Psoas muscle (tissue), 7 donors: ENCODE measurements at regions not wholly inside any gene's neighbourhood (a gene's known extent, or its start where the extent isn't known, plus 50 kb on each side); places are given as distances from the start of the nearest gene placed in this dataset.

Experiments used
- ATAC-seq, 4 donors: fragments of 200-7000 bp; cut with Tn5 transposase; one replicate each; pipeline ENCODE4 v1.9.1; 2020; ENCODE audit warnings: moderate library complexity in 3 of 4, mild to moderate bottlenecking in 2 of 4
- DNase-seq, 2 donors: peaks; one replicate each; pipeline ENCODE4 v3.0.0-alpha.2; 2020
- H3K27ac ChIP-seq: fragments of 200-600 bp; one replicate; pipeline ENCODE4 v1.8.0; 2022
- H3K27me3 ChIP-seq, 3 donors: fragments of 200-600 bp in 1 of 3; one replicate each; pipeline versions ENCODE4 v1.6.1 to v1.8.0; 2013 to 2022; ENCODE audit warnings: low read length in 2 of 3, mild to moderate bottlenecking in 2 of 3, moderate library complexity in 1 of 3; ENCODE audit not compliant: insufficient read depth in 3 of 3
- H3K36me3 ChIP-seq, 2 donors: fragments of 200-600 bp in 1 of 2; one replicate each; pipeline versions ENCODE4 v1.6.1 to v1.8.0; 2013 to 2022; ENCODE audit warnings: low read depth in 1 of 2, mild to moderate bottlenecking in 1 of 2, moderate library complexity in 1 of 2; ENCODE audit not compliant: insufficient read depth in 1 of 2
- H3K4me1 ChIP-seq: fragments of 200-600 bp; one replicate; pipeline ENCODE4 v1.8.0; 2022
- H3K4me3 ChIP-seq: fragments of 200-600 bp; one replicate; pipeline ENCODE4 v1.8.0; 2022; ENCODE audit warnings: mild to moderate bottlenecking
- H3K9me3 ChIP-seq: fragments of 200-600 bp; one replicate; pipeline ENCODE4 v1.8.0; 2022
- CTCF ChIP-seq: fragments of 200-600 bp; IDR thresholded peaks from one replicate; pipeline ENCODE4 v1.8.0; 2022; ENCODE audit warnings: antibody characterized with exemption
- WGBS, 3 donors: extraction: QIAGEN DNeasy Blood & Tissue Kit; methylation state at CpG; one replicate each; pipeline versions ENCODE4 v1.1.6 to v1.1.7; 2013; 5-methylcytosine and 5-hydroxymethylcytosine counted together
- intact Hi-C, 2 donors: fragments of 100-400 bp; cut with DNase I; formaldehyde crosslinking; loops; one replicate each; pipeline versions ENCODE4 v1.11.0 to v1.14.2; 2022
- donor health status: healthy with polysubstance abuse.
- donor health status: DM: no; HTN: no; CAD: no; lungs with moderate emphysema.
- donor health status: Bipolar disorder and iron deficiency.
- donor health status: healthy.
- donor health status: DM: yes; HTN: yes; CAD: no.
- donor health status: DM: no; HTN: no; CAD: no.
- donor health status: DM: yes; HTN: yes; CAD: no.

DNA sequence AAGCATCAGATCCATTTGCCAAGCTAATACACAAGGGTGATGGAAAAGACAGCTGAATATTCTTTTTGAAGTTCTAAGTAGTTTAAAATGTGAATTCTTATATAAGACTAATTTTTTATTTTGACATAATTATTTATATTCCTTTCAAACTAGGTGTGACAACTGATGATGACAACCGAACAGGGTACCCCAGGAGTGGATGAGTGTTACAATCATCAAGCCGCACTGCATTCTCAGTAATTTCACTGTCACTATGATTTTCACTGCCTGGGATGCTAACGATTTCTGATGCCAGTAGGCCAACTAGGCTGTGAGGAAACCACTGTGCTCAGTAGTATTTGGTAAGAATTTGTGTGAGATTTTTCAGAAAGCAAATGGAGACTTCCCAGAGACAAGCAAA is 317.5 kb downstream of the ARAP2 start:
- 65 to 86% (median 81%) methylated on average over 3 of the region's 3 CpGs for WGBS, 3 donors
- Histone ChIP-seq H3K36me3 (no peaks in the 10 kb centered on the region), H3K4me3 (no peak overlapping the region), H3K9me3 (no peaks in the 10 kb centered on the region), H3K27ac (no peak overlapping the region), H3K27me3 (no peaks in the 10 kb centered on the region), H3K4me1 (no peaks in the 10 kb centered on the region)
- ATAC-seq, result no peak
- TF ChIP-seq CTCF, result no peak
- DNase-seq, result no peak
- intact Hi-C loops, result no loop called here

- no peak for TF ChIP-seq CTCF
- WGBS, 3 donors, result 22 to 34% (median 24%) methylated on average over 3 of the region's 3 CpGs
- no peaks in the 10 kb centered on the region for H3K4me1 ChIP-seq
- no peaks in the 10 kb centered on the region for H3K27me3 ChIP-seq
- no peaks in the 10 kb centered on the region for H3K36me3 ChIP-seq
- no peak for ATAC-seq
- H3K27ac ChIP-seq, result no peak overlapping the region
- intact Hi-C loops, result no loop called here
- no peak overlapping the region for H3K4me3 ChIP-seq
- DNase-seq, result no peak
- H3K9me3 ChIP-seq, result no peaks in the 10 kb centered on the region
Observed at GRCh38 chr4:35933901-35934300, 310.4 kb downstream of the ARAP2 start.

- Histone ChIP-seq H3K9me3 (no peaks in the 10 kb centered on the region), H3K27ac (no peak overlapping the region), H3K27me3 (no peaks in the 10 kb centered on the region), H3K4me3 (no peak overlapping the region), H3K4me1 (no peaks in the 10 kb centered on the region), H3K36me3 (no peaks in the 10 kb centered on the region)
- 37 to 42% (median 37%) methylated on average over 5 of the region's 5 CpGs for WGBS, 3 donors
- no peak for ATAC-seq
- no peak for DNase-seq
- intact Hi-C loops, result no loop called here
- peak; percentile 50 for TF ChIP-seq CTCF
Observed at GRCh38 chr4:35934320-35934981, 309.9 kb downstream of the ARAP2 start.

GRCh38 chr4:35938936-35939335 is 305.4 kb downstream of the ARAP2 start:
- no peaks in the 10 kb centered on the region for H3K9me3 ChIP-seq
- DNase-seq (no peak), ATAC-seq (no peak)
- no peaks in the 10 kb centered on the region for H3K36me3 ChIP-seq
- H3K4me1 ChIP-seq, result no peaks in the 10 kb centered on the region
- H3K4me3 ChIP-seq, result no peak overlapping the region
- no peak for TF ChIP-seq CTCF
- 83 to 88% (median 84%) methylated on average over 3 of the region's 3 CpGs for WGBS, 3 donors
- no peaks in the 10 kb centered on the region for H3K27me3 ChIP-seq
- intact Hi-C loops, result no loop called here
- H3K27ac ChIP-seq, result no peak overlapping the region

GRCh38 chr4:35939751-35940150 is 304.6 kb downstream of the ARAP2 start:
- intact Hi-C loops, result no loop called here
- Histone ChIP-seq H3K9me3 (no peaks in the 10 kb centered on the region), H3K27ac (no peak overlapping the region), H3K4me1 (no peaks in the 10 kb centered on the region), H3K36me3 (no peaks in the 10 kb centered on the region), H3K4me3 (no peak overlapping the region), H3K27me3 (no peaks in the 10 kb centered on the region)
- TF ChIP-seq CTCF, result no peak
- WGBS, 3 donors, result 23 to 32% (median 29%) methylated on average over 1 of the region's 1 CpG
- ATAC-seq (no peak), DNase-seq (no peak)
